Panc1 (cell line): ENCODE measurements at regions not wholly inside any gene's neighbourhood (a gene's known extent, or its start where the extent isn't known, plus 50 kb on each side); places are given as distances from the start of the nearest gene placed in this dataset.

Source experiments
- ATAC-seq: fragments of 200-7000 bp; cut with Tn5 transposase; 2 replicates; pipeline ENCODE4 v1.9.1; 2020; ENCODE audit warnings: mild to moderate bottlenecking, moderate library complexity
- BruUV-seq: library from RNA; stranded (reverse); fragments of 400-500 nt; replicated peaks from 2 replicates; lab custom pipeline; 2021; lab: Mats Ljungman, UMichigan
- CTCF ChIA-PET: fragments of 300-600 bp; sonication (Branson Sonifier 250); formaldehyde crosslinking; loops from one replicate; lab custom pipeline; 2022; ENCODE audit warnings: antibody characterized with exemption; lab: Charles Lee
- POLR2A ChIA-PET: fragments of 300-600 bp; sonication (Branson Sonifier 250); formaldehyde crosslinking; loops from one replicate; lab custom pipeline; 2022; ENCODE audit warnings: antibody characterized with exemption; lab: Charles Lee
- DNase-seq: peaks from one replicate; pipeline ENCODE4 v3.0.0-alpha.2; 2010; ENCODE audit warnings: low read depth, low spot score
- H3K27ac ChIP-seq: 2 replicates; pipeline ENCODE4 v1.5.1; 2011; ENCODE audit warnings: mild to moderate bottlenecking, low read length, inconsistent platforms
- H3K27me3 ChIP-seq: fragments of 200-500 bp; sonication (Bioruptor generic); 2 replicates; pipeline ENCODE4 v1.6.0; 2014; ENCODE audit warnings: low read length, inconsistent platforms; ENCODE audit not compliant: control insufficient read depth, insufficient read depth
- H3K36me3 ChIP-seq: fragments of 200-500 bp; sonication (Bioruptor generic); 2 replicates; pipeline ENCODE4 v1.5.1; 2014; ENCODE audit warnings: inconsistent platforms, mild to moderate bottlenecking, low read length, moderate library complexity; ENCODE audit not compliant: control insufficient read depth, insufficient read depth
- H3K4me1 ChIP-seq: 2 replicates; pipeline ENCODE4 v1.5.1; 2011; ENCODE audit warnings: inconsistent platforms, mild to moderate bottlenecking, low read length, moderate library complexity; ENCODE audit not compliant: control insufficient read depth, insufficient read depth
- H3K4me3 ChIP-seq, 2 experiments: 2 replicates each; pipeline ENCODE4 v1.5.1; 2011 to 2012; ENCODE audit warnings: low read depth in 2 of 2, low read length in 2 of 2, mild to moderate bottlenecking in 2 of 2, inconsistent platforms in 1 of 2, moderate library complexity in 1 of 2
- H3K9me3 ChIP-seq: fragments of 200-500 bp; sonication (Bioruptor generic); 2 replicates; pipeline ENCODE4 v1.5.1; 2014; ENCODE audit warnings: low read depth, mild to moderate bottlenecking, inconsistent platforms, low read length, moderate library complexity; ENCODE audit not compliant: control insufficient read depth, insufficient read depth
- POLR2AphosphoS5 ChIP-seq: IDR thresholded peaks from 2 replicates; pipeline ENCODE4 v1.6.1; 2012; ENCODE audit warnings: mild to moderate bottlenecking, low read depth, low read length, moderate library complexity
- SIN3A ChIP-seq: IDR thresholded peaks from 2 replicates; pipeline ENCODE4 v1.6.1; 2012; ENCODE audit warnings: low read depth, mild to moderate bottlenecking, low read length, moderate library complexity, borderline replicate concordance; ENCODE audit not compliant: insufficient read depth
- TCF7L2 ChIP-seq: IDR thresholded peaks from 2 replicates; pipeline ENCODE4 v1.6.1; 2011; ENCODE audit warnings: mild to moderate bottlenecking, low read depth, low read length, inconsistent platforms
- in situ Hi-C: cut with HindIII; loops from 2 replicates; pipeline ENCODE4 v1.10.0; 2016; ENCODE audit warnings: low sequenced_read_pairs, low pct_unique_long_range_greater_than_20kb
- intact Hi-C: fragments of 100-400 bp; cut with micrococcal nuclease; formaldehyde crosslinking; loops from one replicate; pipeline ENCODE4 v1.10.0; 2022; ENCODE audit not compliant: unreplicated experiment
- TF ChIP-seq, protein P1 (sequence below), 2 experiments: IDR thresholded peaks; 2 replicates each; pipeline ENCODE4 v1.6.1; 2011 to 2012; ENCODE audit warnings: low read depth in 2 of 2, control low read depth in 1 of 2, low read length in 1 of 2, mild to moderate bottlenecking in 1 of 2, moderate library complexity in 1 of 2; ENCODE audit not compliant: insufficient read depth in 1 of 2
- TF ChIP-seq, protein P2 (sequence below): fragments of 450-650 bp; IDR thresholded peaks from 2 replicates; pipeline ENCODE4 v1.5.1; 2017; ENCODE audit warnings: mild to moderate bottlenecking

DNA sequence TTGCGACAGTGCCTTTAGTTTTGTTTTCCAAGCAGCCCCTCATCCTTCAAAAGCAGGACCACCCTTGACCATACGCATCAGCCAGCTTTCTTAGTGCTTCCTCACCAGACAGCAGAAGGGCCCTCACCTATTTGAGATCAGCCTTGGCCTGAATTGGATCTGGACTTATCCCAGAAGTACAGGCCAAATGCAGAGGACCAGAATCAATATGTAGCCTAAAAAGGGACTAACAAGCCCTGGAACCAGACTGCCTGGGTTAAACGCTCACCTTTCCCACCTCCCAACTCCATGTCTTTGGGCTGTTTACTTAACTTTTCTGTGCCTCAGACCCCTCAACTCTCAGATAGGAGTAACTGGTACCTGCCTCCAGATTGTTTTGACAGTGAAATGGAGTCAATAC lies 77.7 kb upstream of the ATP6AP2 start:
- Histone ChIP-seq H3K27ac (no peak overlapping the region), H3K36me3 (no peaks in the 10 kb centered on the region), H3K4me3 (no peak overlapping the region), H3K4me1 (no peaks in the 10 kb centered on the region), H3K9me3 (no peaks in the 10 kb centered on the region), H3K27me3 (no peaks in the 10 kb centered on the region)
- intact Hi-C loops, result no loop called here
- POLR2A ChIA-PET, result no interaction called here
- BruUV-seq, result no TSS peak
- DNase-seq, result no peak
- in situ Hi-C loops, result no loop called here
- TF ChIP-seq TCF7L2, result no peak
- CTCF ChIA-PET, result no interaction called here
- no peak for ATAC-seq

DNA sequence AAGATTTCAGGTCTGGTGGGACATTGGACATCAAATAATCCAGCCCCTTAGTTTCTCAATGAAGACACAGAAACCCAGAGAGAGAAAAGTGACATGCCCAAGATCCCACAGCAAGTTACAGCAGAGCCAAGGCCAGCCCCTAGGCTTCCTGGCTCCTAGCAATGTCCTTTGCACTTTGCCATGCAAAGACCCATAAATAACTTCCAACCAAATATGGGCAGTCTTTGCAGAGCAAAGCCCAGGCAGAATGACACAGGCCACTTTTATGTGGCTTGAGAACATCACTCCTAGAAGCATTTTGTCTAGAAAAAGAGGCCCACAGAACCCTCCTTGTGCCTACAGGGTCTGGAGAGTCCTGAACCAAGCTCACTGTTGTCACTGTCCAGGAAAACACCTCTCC lies 78.1 kb upstream of the ATP6AP2 start:
- H3K27ac ChIP-seq, result no peak overlapping the region
- H3K4me3 ChIP-seq, result no peak overlapping the region
- no peaks in the 10 kb centered on the region for H3K36me3 ChIP-seq
- no peaks in the 10 kb centered on the region for H3K4me1 ChIP-seq
- intact Hi-C loops, result no loop called here
- ChIA-PET CTCF (no interaction called here), POLR2A (no interaction called here)
- in situ Hi-C loops, result no loop called here
- DNase-seq, result no peak
- no TSS peak for BruUV-seq
- TF ChIP-seq, protein P1, sequence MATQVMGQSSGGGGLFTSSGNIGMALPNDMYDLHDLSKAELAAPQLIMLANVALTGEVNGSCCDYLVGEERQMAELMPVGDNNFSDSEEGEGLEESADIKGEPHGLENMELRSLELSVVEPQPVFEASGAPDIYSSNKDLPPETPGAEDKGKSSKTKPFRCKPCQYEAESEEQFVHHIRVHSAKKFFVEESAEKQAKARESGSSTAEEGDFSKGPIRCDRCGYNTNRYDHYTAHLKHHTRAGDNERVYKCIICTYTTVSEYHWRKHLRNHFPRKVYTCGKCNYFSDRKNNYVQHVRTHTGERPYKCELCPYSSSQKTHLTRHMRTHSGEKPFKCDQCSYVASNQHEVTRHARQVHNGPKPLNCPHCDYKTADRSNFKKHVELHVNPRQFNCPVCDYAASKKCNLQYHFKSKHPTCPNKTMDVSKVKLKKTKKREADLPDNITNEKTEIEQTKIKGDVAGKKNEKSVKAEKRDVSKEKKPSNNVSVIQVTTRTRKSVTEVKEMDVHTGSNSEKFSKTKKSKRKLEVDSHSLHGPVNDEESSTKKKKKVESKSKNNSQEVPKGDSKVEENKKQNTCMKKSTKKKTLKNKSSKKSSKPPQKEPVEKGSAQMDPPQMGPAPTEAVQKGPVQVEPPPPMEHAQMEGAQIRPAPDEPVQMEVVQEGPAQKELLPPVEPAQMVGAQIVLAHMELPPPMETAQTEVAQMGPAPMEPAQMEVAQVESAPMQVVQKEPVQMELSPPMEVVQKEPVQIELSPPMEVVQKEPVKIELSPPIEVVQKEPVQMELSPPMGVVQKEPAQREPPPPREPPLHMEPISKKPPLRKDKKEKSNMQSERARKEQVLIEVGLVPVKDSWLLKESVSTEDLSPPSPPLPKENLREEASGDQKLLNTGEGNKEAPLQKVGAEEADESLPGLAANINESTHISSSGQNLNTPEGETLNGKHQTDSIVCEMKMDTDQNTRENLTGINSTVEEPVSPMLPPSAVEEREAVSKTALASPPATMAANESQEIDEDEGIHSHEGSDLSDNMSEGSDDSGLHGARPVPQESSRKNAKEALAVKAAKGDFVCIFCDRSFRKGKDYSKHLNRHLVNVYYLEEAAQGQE (IDR thresholded peaks at IDR 0.05; ENCODE audit: insufficient read depth in 1 of 2, low read depth in 2 of 2, low read length in 1 of 2), result no peak
- TF ChIP-seq, protein P2, sequence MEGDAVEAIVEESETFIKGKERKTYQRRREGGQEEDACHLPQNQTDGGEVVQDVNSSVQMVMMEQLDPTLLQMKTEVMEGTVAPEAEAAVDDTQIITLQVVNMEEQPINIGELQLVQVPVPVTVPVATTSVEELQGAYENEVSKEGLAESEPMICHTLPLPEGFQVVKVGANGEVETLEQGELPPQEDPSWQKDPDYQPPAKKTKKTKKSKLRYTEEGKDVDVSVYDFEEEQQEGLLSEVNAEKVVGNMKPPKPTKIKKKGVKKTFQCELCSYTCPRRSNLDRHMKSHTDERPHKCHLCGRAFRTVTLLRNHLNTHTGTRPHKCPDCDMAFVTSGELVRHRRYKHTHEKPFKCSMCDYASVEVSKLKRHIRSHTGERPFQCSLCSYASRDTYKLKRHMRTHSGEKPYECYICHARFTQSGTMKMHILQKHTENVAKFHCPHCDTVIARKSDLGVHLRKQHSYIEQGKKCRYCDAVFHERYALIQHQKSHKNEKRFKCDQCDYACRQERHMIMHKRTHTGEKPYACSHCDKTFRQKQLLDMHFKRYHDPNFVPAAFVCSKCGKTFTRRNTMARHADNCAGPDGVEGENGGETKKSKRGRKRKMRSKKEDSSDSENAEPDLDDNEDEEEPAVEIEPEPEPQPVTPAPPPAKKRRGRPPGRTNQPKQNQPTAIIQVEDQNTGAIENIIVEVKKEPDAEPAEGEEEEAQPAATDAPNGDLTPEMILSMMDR, result no peak
- TF ChIP-seq POLR2AphosphoS5 (no peak), TCF7L2 (no peak)
- ATAC-seq, result no peak
- H3K27me3 ChIP-seq, result no peaks in the 10 kb centered on the region
- no peaks in the 10 kb centered on the region for H3K9me3 ChIP-seq

DNA sequence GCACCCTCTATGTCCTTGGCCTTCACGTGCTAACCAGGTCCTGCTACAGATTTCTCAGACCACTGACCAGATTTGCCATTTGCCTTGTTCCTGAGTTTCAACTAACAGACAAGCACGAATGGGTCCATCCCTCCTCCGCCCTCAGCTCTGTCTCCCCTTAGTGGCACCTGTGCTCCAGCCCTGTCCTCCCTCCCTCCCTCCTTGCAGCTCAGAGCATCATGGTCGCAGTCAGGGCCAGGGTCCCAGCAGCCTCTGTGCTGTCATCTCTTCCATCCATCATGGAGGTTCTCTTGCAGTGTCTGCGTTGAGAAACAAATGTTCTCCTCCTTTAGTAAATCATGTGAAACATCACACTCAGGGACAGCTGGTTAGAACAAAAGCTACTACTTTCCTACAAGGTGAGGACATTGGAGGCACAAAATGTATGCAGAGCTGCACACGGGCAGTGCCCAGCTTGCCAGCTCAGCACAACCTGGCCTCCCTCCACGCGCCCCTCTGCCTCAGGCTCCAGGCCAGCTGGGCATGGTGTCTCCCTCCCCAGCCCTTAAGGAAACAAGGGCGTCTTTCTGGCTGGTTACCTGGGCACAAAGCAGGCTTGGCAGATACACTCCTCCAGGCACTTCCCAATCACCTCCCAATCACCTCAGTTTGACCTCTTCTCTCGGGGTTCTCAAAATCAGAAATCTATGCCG lies 79.5 kb upstream of the ATP6AP2 start:
- no peak overlapping the region for H3K27ac ChIP-seq
- DNase-seq, result no peak
- no peak for TF ChIP-seq POLR2AphosphoS5
- TF ChIP-seq TCF7L2, result no peak
- no peak for TF ChIP-seq SIN3A
- TF ChIP-seq, protein P1 (IDR thresholded peaks at IDR 0.05; ENCODE audit: insufficient read depth in 1 of 2, low read depth in 2 of 2, low read length in 1 of 2), result no peak
- TF ChIP-seq, protein P2, result no peak
- no TSS peak for BruUV-seq
- H3K4me3 ChIP-seq, result no peak overlapping the region
- POLR2A ChIA-PET, result no interaction called here
- H3K27me3 ChIP-seq, result no peaks in the 10 kb centered on the region
- in situ Hi-C loops (no loop called here), intact Hi-C loops (no loop called here)
- CTCF ChIA-PET, result no interaction called here
- H3K9me3 ChIP-seq, result no peaks in the 10 kb centered on the region
- H3K36me3 ChIP-seq, result no peaks in the 10 kb centered on the region
- no peaks in the 10 kb centered on the region for H3K4me1 ChIP-seq
- ATAC-seq, result no peak
